ENCODE measurements at regions not wholly inside any gene's neighbourhood (a gene's known extent, or its start where the extent isn't known, plus 50 kb on each side); places are given as distances from the start of the nearest gene placed in this dataset.
"Not testable (repeated sequence)": the region's sequence is repeated elsewhere in the genome, so short reads cannot be mapped to it uniquely, and the experiment has no call there.

- TF ChIP-seq, protein P1, sequence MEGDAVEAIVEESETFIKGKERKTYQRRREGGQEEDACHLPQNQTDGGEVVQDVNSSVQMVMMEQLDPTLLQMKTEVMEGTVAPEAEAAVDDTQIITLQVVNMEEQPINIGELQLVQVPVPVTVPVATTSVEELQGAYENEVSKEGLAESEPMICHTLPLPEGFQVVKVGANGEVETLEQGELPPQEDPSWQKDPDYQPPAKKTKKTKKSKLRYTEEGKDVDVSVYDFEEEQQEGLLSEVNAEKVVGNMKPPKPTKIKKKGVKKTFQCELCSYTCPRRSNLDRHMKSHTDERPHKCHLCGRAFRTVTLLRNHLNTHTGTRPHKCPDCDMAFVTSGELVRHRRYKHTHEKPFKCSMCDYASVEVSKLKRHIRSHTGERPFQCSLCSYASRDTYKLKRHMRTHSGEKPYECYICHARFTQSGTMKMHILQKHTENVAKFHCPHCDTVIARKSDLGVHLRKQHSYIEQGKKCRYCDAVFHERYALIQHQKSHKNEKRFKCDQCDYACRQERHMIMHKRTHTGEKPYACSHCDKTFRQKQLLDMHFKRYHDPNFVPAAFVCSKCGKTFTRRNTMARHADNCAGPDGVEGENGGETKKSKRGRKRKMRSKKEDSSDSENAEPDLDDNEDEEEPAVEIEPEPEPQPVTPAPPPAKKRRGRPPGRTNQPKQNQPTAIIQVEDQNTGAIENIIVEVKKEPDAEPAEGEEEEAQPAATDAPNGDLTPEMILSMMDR (IDR thresholded peaks at IDR 0.05; ENCODE audit: unreplicated experiment in 3 of 3) = no peak
- Mint-ChIP-seq H3K36me3 (ENCODE audit: low read depth) (no peaks in the 10 kb centered on the region), H3K4me3 (no peak overlapping the region), H3K9me3 (peaks cover 3% of the 10 kb centered on the region), H3K4me1 (peaks cover 12% of the 10 kb centered on the region), H3K27me3 (ENCODE audit: low read depth) (no peaks in the 10 kb centered on the region), H3K27ac (no peak overlapping the region)
Observed at GRCh38 chr12:25802143-25802542, 156.3 kb upstream of the RASSF8 start.

DNA sequence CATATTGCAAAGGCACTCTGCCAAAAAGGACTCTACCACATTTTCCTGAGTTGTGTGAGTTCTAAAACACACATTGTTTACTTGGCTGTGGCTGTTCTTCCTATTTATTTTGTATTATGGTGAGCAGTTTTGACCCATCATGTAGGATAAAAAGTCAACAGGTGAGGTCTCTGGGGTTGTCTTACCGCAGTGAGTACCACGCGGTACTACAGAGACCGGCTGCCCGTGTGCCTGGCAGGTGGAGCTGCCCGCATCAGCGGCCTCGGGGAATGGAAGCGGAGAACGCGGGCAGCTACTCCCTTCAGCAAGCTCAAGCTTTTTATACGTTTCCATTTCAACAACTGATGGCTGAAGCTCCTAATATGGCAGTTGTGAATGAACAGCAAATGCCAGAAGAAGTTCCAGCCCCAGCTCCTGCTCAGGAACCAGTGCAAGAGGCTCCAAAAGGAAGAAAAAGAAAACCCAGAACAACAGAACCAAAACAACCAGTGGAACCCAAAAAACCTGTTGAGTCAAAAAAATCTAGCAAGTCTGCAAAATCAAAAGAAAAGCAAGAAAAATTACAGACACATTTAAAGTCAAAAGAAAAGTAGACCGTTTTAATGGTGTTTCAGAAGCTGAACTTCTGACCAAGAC is 155.3 kb upstream of the RASSF8 start:
- peaks cover 12% of the 10 kb centered on the region for H3K4me1 Mint-ChIP-seq
- H3K4me3 Mint-ChIP-seq; H3K27me3 Mint-ChIP-seq (ENCODE audit: low read depth); H3K27ac Mint-ChIP-seq; H3K9me3 Mint-ChIP-seq; H3K36me3 Mint-ChIP-seq (ENCODE audit: low read depth): not testable (repeated sequence)

DNA sequence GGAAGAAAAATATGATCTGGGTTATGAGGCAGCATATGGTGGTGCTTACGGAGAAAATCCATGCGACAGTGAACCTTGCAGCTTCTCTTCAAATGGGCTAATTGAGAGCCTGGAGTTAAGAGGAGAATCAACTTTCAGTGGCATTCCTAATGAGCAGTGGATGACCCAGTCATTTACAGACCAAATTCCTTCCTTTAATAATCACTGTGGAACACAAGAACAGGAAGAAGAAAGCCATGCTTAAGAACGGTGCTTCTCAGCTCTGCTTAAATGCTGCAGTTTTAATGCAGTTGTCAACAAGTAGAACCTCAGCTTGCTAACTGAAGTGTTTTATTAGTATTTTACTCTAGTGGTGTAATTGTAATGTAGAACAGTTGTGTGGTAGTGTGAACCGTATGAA is 154.2 kb upstream of the RASSF8 start:
- H3K27me3 Mint-ChIP-seq (ENCODE audit: low read depth); H3K36me3 Mint-ChIP-seq (ENCODE audit: low read depth); H3K4me3 Mint-ChIP-seq: not testable (repeated sequence)
- Mint-ChIP-seq H3K9me3 (peaks cover 15% of the 10 kb centered on the region), H3K4me1 (peaks cover 12% of the 10 kb centered on the region), H3K27ac (peak overlapping the region in 1 of 3 experiments; percentile 17)

- Mint-ChIP-seq H3K27me3 (ENCODE audit: low read depth) (peaks cover 3% of the 10 kb centered on the region), H3K36me3 (ENCODE audit: low read depth) (no peaks in the 10 kb centered on the region), H3K27ac (peak overlapping the region in 1 of 3 experiments; percentile 48), H3K9me3 (peaks cover 20% of the 10 kb centered on the region), H3K4me3 (no peak overlapping the region), H3K4me1 (peaks cover 12% of the 10 kb centered on the region)
- TF ChIP-seq, protein P1 (IDR thresholded peaks at IDR 0.05; ENCODE audit: unreplicated experiment in 3 of 3) = no peak
Observed at GRCh38 chr12:25806271-25806670, 152.2 kb upstream of the RASSF8 start.

DNA sequence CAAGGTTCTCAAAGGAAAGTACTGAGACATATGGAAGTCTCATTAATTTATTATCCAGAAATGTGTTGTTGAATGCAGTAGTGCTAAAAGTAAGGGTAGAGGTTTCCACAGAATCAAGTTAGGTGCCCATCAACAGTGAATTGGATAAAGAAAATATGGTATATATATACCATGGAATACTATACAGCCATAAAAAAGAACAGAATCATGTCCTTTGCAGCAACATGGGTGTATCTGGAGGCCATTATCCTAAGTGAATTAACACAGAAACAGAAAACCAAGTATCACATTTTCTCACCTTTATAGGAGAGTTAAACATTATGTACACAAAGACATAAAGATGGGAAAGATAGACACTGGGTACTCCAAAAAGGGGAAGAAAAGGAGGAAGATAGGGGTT is 149.9 kb upstream of the RASSF8 start:
- TF ChIP-seq, protein P1 (IDR thresholded peaks at IDR 0.05; ENCODE audit: unreplicated experiment in 3 of 3) = no peak
- H3K9me3 Mint-ChIP-seq = peaks cover 20% of the 10 kb centered on the region
- peaks cover 3% of the 10 kb centered on the region for H3K27me3 Mint-ChIP-seq (ENCODE audit: low read depth)
- H3K27ac Mint-ChIP-seq = no peak overlapping the region
- no peaks in the 10 kb centered on the region for H3K36me3 Mint-ChIP-seq (ENCODE audit: low read depth)
- peaks cover 15% of the 10 kb centered on the region for H3K4me1 Mint-ChIP-seq
- H3K4me3 Mint-ChIP-seq = no peak overlapping the region

DNA sequence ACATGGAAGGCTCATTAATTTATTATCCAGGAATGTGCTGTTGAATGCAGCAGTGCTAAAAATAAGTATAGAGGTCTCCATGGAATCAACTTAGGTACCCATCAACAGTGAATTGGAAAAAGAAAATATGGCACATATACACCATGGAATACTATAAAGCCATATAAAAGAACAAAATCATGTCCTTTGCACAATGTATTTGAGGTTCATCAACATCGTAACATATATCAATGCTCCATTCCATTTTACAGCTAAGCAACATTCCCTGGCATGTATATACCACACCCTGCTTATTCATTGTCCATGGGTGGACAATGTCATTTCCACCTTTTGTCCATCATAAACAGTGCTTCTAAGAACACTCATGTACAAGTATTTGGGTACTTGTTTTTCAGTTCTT is 147.8 kb upstream of the RASSF8 start:
- Mint-ChIP-seq H3K27me3 (ENCODE audit: low read depth) (peaks cover 3% of the 10 kb centered on the region), H3K4me1 (peaks cover 15% of the 10 kb centered on the region), H3K27ac (no peak overlapping the region), H3K36me3 (ENCODE audit: low read depth) (no peaks in the 10 kb centered on the region), H3K4me3 (no peak overlapping the region), H3K9me3 (peaks cover 20% of the 10 kb centered on the region)
- TF ChIP-seq, protein P1 (IDR thresholded peaks at IDR 0.05; ENCODE audit: unreplicated experiment in 3 of 3) = no peak

GRCh38 chr12:25811656-25812126 is 146.8 kb upstream of the RASSF8 start:
- peak overlapping the region; percentile 21 to 70 (median 43) for H3K27ac Mint-ChIP-seq
- no peaks in the 10 kb centered on the region for H3K36me3 Mint-ChIP-seq (ENCODE audit: low read depth)
- peaks cover 12% of the 10 kb centered on the region for H3K4me1 Mint-ChIP-seq
- TF ChIP-seq, protein P1 (IDR thresholded peaks at IDR 0.05; ENCODE audit: unreplicated experiment in 3 of 3) = no peak
- H3K4me3 Mint-ChIP-seq = no peak overlapping the region
- peaks cover 25% of the 10 kb centered on the region for H3K9me3 Mint-ChIP-seq
- peaks cover 6% of the 10 kb centered on the region for H3K27me3 Mint-ChIP-seq (ENCODE audit: low read depth)
